ENCODE measurements at regions not wholly inside any gene's neighbourhood (a gene's known extent, or its start where the extent isn't known, plus 50 kb on each side); places are given as distances from the start of the nearest gene placed in this dataset.
"Not testable (repeated sequence)": the region's sequence is repeated elsewhere in the genome, so short reads cannot be mapped to it uniquely, and the experiment has no call there.

- intact Hi-C loops (cut with micrococcal nuclease): no loop called here
- Mint-ChIP-seq H3K27me3 (no peaks in the 10 kb centered on the region), H3K4me3 (no peak overlapping the region), H3K9me3 (peaks cover 5% of the 10 kb centered on the region), H3K36me3 (ENCODE audit: low read depth) (peaks cover 3% of the 10 kb centered on the region), H3K4me1 (no peaks in the 10 kb centered on the region), H3K27ac (no peak overlapping the region)
- ATAC-seq (ENCODE audit: low read depth) (no peak), DNase-seq (no peak)
- ChIA-PET CTCF (no interaction called here), POLR2A (no interaction called here)
- no peak for TF ChIP-seq CTCF (IDR thresholded peaks at IDR 0.05)
Observed at GRCh38 chr6:166800137-166800536, 156.2 kb downstream of the RNASET2 start.

GRCh38 chr6:166798652-166799051 lies 157.7 kb downstream of the RNASET2 start:
- DNase-seq: no peak
- Mint-ChIP-seq H3K4me3 (no peak overlapping the region), H3K9me3 (no peaks in the 10 kb centered on the region), H3K4me1 (no peaks in the 10 kb centered on the region), H3K27ac (no peak overlapping the region), H3K36me3 (ENCODE audit: low read depth) (no peaks in the 10 kb centered on the region), H3K27me3 (no peaks in the 10 kb centered on the region)
- intact Hi-C loops (cut with micrococcal nuclease): no loop called here
- no peak for TF ChIP-seq CTCF (IDR thresholded peaks at IDR 0.05)
- CTCF ChIA-PET: interaction anchor here (0.7 kb wide), 1 partner anchor 24 kb away, joined by 3 read pairs; no protein-coding TSS in a partner anchor
- POLR2A ChIA-PET: no interaction called here
- no peak for ATAC-seq (ENCODE audit: low read depth)

GRCh38 chr6:166796610-166797009 lies 159.7 kb downstream of the RNASET2 start:
- no peak for ATAC-seq (ENCODE audit: low read depth)
- POLR2A ChIA-PET: no interaction called here
- Mint-ChIP-seq H3K9me3 (no peaks in the 10 kb centered on the region), H3K27ac (no peak overlapping the region), H3K36me3 (ENCODE audit: low read depth) (no peaks in the 10 kb centered on the region), H3K27me3 (no peaks in the 10 kb centered on the region), H3K4me1 (no peaks in the 10 kb centered on the region), H3K4me3 (no peak overlapping the region)
- no peak for TF ChIP-seq CTCF (IDR thresholded peaks at IDR 0.05)
- CTCF ChIA-PET: no interaction called here
- intact Hi-C loops (cut with micrococcal nuclease): no loop called here
- no peak for DNase-seq

GRCh38 chr6:166795879-166796278 lies 160.5 kb downstream of the RNASET2 start:
- DNase-seq: no peak
- intact Hi-C loops (cut with micrococcal nuclease): no loop called here
- no peak for ATAC-seq (ENCODE audit: low read depth)
- no peaks in the 10 kb centered on the region for H3K9me3 Mint-ChIP-seq
- H3K4me1 Mint-ChIP-seq: no peaks in the 10 kb centered on the region
- no peak overlapping the region for H3K27ac Mint-ChIP-seq
- CTCF ChIA-PET: interaction anchor here (1.2 kb wide), 1 partner anchor 8 kb away, joined by 4 read pairs; no protein-coding TSS in a partner anchor
- POLR2A ChIA-PET: no interaction called here
- TF ChIP-seq CTCF (IDR thresholded peaks at IDR 0.05): no peak
- H3K27me3 Mint-ChIP-seq: no peaks in the 10 kb centered on the region
- no peak overlapping the region for H3K4me3 Mint-ChIP-seq
- H3K36me3 Mint-ChIP-seq (ENCODE audit: low read depth): no peaks in the 10 kb centered on the region

- ATAC-seq (ENCODE audit: low read depth); H3K4me1 Mint-ChIP-seq; H3K4me3 Mint-ChIP-seq; intact Hi-C loops (cut with micrococcal nuclease); DNase-seq; H3K9me3 Mint-ChIP-seq; H3K36me3 Mint-ChIP-seq (ENCODE audit: low read depth); H3K27ac Mint-ChIP-seq; H3K27me3 Mint-ChIP-seq; POLR2A ChIA-PET; CTCF ChIA-PET: not testable (repeated sequence)
Observed at GRCh38 chr6:166790808-166791207, 163.8 kb upstream of the RPS6KA2 start.

GRCh38 chr6:166788846-166789529 lies 161.9 kb upstream of the RPS6KA2 start:
- H3K27ac Mint-ChIP-seq; DNase-seq; ATAC-seq (ENCODE audit: low read depth); H3K36me3 Mint-ChIP-seq (ENCODE audit: low read depth); POLR2A ChIA-PET; H3K27me3 Mint-ChIP-seq; H3K9me3 Mint-ChIP-seq; H3K4me1 Mint-ChIP-seq; H3K4me3 Mint-ChIP-seq: not testable (repeated sequence)
- CTCF ChIA-PET: interaction anchor here (1.4 to 4.9 kb wide), 3 partner anchors 162 to 352 kb away, joined by 5 to 65 read pairs (median 21); no protein-coding TSS in a partner anchor
- intact Hi-C loops (cut with micrococcal nuclease): loop anchor here (10.0 kb wide), 1 partner anchor 76 kb away; no protein-coding TSS in a partner anchor

All from activated B cell treated with CpG ODN at 0.5 μM for 24 hours (primary cell).